Body of pancreas (tissue), 4 donors: ENCODE measurements at regions not wholly inside any gene's neighbourhood (a gene's known extent, or its start where the extent isn't known, plus 50 kb on each side); places are given as distances from the start of the nearest gene placed in this dataset.
"Not testable (repeated sequence)": the region's sequence is repeated elsewhere in the genome, so short reads cannot be mapped to it uniquely, and the experiment has no call there.

Experiments used
- ATAC-seq: fragments of 150-250 bp; one replicate; pipeline ENCODE4 v1.9.1; 2016
- DNase-seq, 4 donors: peaks; one replicate each; pipeline ENCODE4 v3.0.0-alpha.2; 2019
- H3K27ac ChIP-seq, 4 donors: fragments of 200-600 bp; sonication (generic); 1 replicate in 3 of 4; 2 replicates in 1 of 4; pipeline versions ENCODE4 v1.5.1 to v1.6.1; 2016 to 2019; ENCODE audit warnings: mild to moderate bottlenecking in 1 of 4, mixed read lengths in 1 of 4, moderate library complexity in 1 of 4
- H3K27me3 ChIP-seq, 2 donors: fragments of 200-600 bp; sonication (generic); one replicate each; pipeline ENCODE4 v1.6.0; 2016; ENCODE audit warnings: mild to moderate bottlenecking in 1 of 2
- H3K36me3 ChIP-seq, 2 donors: fragments of 200-600 bp; sonication (generic); replicated peaks in 1 of 2; 2 replicates each; pipeline ENCODE4 v1.5.1; 2016; ENCODE audit warnings: low read depth in 2 of 2; ENCODE audit not compliant: insufficient read depth in 1 of 2
- H3K4me1 ChIP-seq: fragments of 200-600 bp; sonication (generic); one replicate; pipeline ENCODE4 v1.6.0; 2016
- H3K4me3 ChIP-seq, 2 donors: fragments of 200-600 bp; sonication (generic); 1 replicate in 1 of 2; 2 replicates in 1 of 2; pipeline ENCODE4 v1.5.1; 2016 to 2019
- H3K9me3 ChIP-seq, 3 donors: fragments of 200-600 bp; sonication (generic); 1 replicate in 2 of 3; 2 replicates in 1 of 3; pipeline ENCODE4 v1.5.1; 2016
- POLR2A ChIP-seq, 3 donors: fragments of 450-650 bp; IDR thresholded peaks; one replicate each; pipeline ENCODE4 v1.6.1; 2016; ENCODE audit warnings: antibody characterized with exemption in 3 of 3, mild to moderate bottlenecking in 2 of 3
- WGBS, 2 donors: methylation state at CpG; one replicate each; pipeline ENCODE4 v1.1.5; 2017; 5-methylcytosine and 5-hydroxymethylcytosine counted together
- intact Hi-C: fragments of 100-400 bp; cut with DNase I; formaldehyde crosslinking; loops from one replicate; pipeline ENCODE4 v1.15.1; 2023
- TF ChIP-seq, protein P1 (sequence below), 7 experiments: fragments of 450-650 bp in 4 of 7; fragments of 200-600 bp in 3 of 7; sonication (generic) in 3 of 7; IDR thresholded peaks; one replicate each; pipeline ENCODE4 v1.5.1; 2016 to 2019; ENCODE audit warnings: antibody characterized with exemption in 7 of 7

GRCh38 chr21:38112219-38112789 lies 144.5 kb upstream of the KCNJ15 start:
- H3K4me3 ChIP-seq, result no peak overlapping the region
- H3K4me1 ChIP-seq, result no peaks in the 10 kb centered on the region
- no peaks in the 10 kb centered on the region for H3K9me3 ChIP-seq
- 90 to 93% methylated on average over 3 of the region's 3 CpGs for WGBS, 2 donors
- intact Hi-C loops, result no loop called here
- ATAC-seq (no peak), DNase-seq (no peak)
- H3K27me3 ChIP-seq, result no peaks in the 10 kb centered on the region
- TF ChIP-seq, protein P1, sequence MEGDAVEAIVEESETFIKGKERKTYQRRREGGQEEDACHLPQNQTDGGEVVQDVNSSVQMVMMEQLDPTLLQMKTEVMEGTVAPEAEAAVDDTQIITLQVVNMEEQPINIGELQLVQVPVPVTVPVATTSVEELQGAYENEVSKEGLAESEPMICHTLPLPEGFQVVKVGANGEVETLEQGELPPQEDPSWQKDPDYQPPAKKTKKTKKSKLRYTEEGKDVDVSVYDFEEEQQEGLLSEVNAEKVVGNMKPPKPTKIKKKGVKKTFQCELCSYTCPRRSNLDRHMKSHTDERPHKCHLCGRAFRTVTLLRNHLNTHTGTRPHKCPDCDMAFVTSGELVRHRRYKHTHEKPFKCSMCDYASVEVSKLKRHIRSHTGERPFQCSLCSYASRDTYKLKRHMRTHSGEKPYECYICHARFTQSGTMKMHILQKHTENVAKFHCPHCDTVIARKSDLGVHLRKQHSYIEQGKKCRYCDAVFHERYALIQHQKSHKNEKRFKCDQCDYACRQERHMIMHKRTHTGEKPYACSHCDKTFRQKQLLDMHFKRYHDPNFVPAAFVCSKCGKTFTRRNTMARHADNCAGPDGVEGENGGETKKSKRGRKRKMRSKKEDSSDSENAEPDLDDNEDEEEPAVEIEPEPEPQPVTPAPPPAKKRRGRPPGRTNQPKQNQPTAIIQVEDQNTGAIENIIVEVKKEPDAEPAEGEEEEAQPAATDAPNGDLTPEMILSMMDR (IDR thresholded peaks at IDR 0.05), result no peak
- no peak for TF ChIP-seq POLR2A (IDR thresholded peaks at IDR 0.05)
- no peaks in the 10 kb centered on the region for H3K36me3 ChIP-seq
- H3K27ac ChIP-seq, result no peak overlapping the region

DNA sequence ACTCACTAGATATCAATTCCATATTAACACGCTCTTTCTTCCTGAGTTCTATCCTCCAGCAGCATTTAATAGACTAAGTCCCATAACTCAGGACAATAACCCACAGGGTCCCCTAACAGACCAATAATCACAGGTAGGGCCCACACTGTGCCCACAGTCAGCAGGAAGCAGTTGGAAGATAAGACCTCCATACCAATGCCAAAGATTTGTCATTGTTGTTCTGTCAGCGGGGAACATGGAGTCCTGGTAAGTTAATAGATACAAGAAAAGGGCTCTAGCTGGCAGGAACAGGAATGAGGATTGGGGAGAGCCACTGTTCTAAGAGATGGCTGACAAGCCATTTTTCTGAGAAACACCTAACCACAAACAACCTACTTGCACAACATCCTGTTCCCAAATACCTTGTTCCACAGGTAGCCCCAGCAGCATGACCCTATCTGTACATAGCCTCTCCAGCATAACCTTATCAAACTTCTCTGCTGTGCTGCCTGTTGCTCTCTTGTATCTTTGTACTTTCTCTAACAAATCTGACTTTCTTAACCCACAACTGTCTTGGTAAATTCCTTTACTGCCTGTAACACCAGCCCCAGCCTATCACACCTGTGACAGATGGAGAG lies 142.0 kb upstream of the KCNJ15 start:
- ATAC-seq (no peak), DNase-seq (no peak)
- Histone ChIP-seq H3K36me3 (no peaks in the 10 kb centered on the region), H3K4me3 (no peak overlapping the region), H3K27me3 (no peaks in the 10 kb centered on the region), H3K27ac (no peak overlapping the region), H3K4me1 (no peaks in the 10 kb centered on the region), H3K9me3 (no peaks in the 10 kb centered on the region)
- TF ChIP-seq POLR2A (IDR thresholded peaks at IDR 0.05), result no peak
- TF ChIP-seq, protein P1 (IDR thresholded peaks at IDR 0.05), result no peak
- intact Hi-C loops, result no loop called here
- WGBS, 2 donors, result 71 to 87% methylated on average over 2 of the region's 2 CpGs

DNA sequence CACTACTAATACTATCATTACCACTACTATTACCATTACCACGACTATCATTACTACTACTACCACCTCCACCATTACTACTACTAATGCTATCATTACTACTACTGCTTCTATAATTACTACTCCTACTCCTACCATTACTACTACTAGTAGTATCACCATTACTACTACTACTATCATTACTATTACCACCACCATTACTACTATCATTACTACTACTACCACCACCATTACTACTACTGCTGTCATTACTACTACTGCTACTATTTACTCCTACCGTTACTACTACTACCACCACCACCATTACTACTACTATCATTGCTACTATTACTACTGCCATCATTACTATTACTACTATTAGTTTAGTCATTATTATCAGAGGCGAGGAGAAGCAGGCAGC lies 140.9 kb upstream of the KCNJ15 start:
- WGBS, 2 donors, result 77 to 78% methylated on average over 3 of the region's 3 CpGs

GRCh38 chr21:38119793-38120192 lies 137.0 kb upstream of the KCNJ15 start:
- H3K9me3 ChIP-seq, result no peaks in the 10 kb centered on the region
- 76 to 77% methylated on average over 4 of the region's 4 CpGs for WGBS, 2 donors
- no peaks in the 10 kb centered on the region for H3K27me3 ChIP-seq
- ATAC-seq, result no peak
- no peaks in the 10 kb centered on the region for H3K36me3 ChIP-seq
- H3K4me1 ChIP-seq, result no peaks in the 10 kb centered on the region
- no peak for DNase-seq
- intact Hi-C loops, result loop anchor here (10.0 kb wide), 1 partner anchor 405 kb away; no protein-coding TSS in a partner anchor
- H3K27ac ChIP-seq, result no peak overlapping the region
- no peak for TF ChIP-seq POLR2A (IDR thresholded peaks at IDR 0.05)
- TF ChIP-seq, protein P1 (IDR thresholded peaks at IDR 0.05), result no peak
- H3K4me3 ChIP-seq, result no peak overlapping the region

More for the DNA sequence above, 140.9 kb upstream of the KCNJ15 start:
- DNase-seq, result no peak
- no peak for TF ChIP-seq POLR2A (IDR thresholded peaks at IDR 0.05)
- TF ChIP-seq, protein P1 (IDR thresholded peaks at IDR 0.05), result no peak
- intact Hi-C loops, result no loop called here
- Histone ChIP-seq H3K4me3 (no peak overlapping the region), H3K27me3 (no peaks in the 10 kb centered on the region), H3K36me3 (no peaks in the 10 kb centered on the region), H3K4me1 (no peaks in the 10 kb centered on the region), H3K9me3 (no peaks in the 10 kb centered on the region), H3K27ac (no peak overlapping the region)
- no peak for ATAC-seq

DNA sequence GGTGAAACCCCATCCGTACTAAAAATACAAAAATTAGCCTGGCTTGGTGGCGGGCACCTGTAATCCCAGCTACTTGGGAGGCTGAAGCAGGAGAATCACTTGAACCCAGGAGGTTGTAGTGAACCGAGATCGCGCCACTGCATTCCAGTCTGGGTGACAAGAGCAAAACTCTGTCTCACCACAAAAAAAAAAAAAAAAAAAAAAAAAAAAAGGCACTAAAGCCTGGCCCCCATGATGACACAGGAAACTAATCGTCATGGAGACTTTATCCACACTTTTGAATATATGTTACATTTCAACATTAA lies 136.2 kb upstream of the KCNJ15 start:
- WGBS, 2 donors, result 76 to 87% methylated on average over 6 of the region's 6 CpGs
- not testable (repeated sequence) for DNase-seq, H3K9me3 ChIP-seq, H3K4me1 ChIP-seq, ATAC-seq, H3K27me3 ChIP-seq, H3K27ac ChIP-seq, H3K4me3 ChIP-seq, H3K36me3 ChIP-seq
- intact Hi-C loops, result loop anchor here (10.0 kb wide), 1 partner anchor 406 kb away; no protein-coding TSS in a partner anchor
